Brain microvascular endothelial cell (primary cell): ENCODE measurements at regions not wholly inside any gene's neighbourhood (a gene's known extent, or its start where the extent isn't known, plus 50 kb on each side); places are given as distances from the start of the nearest gene placed in this dataset.

ENCODE experiments used
- DNase-seq: peaks from one replicate; pipeline ENCODE4 v3.0.0-alpha.2; 2020
- H3K27ac ChIP-seq: fragments of 250-450 bp; sonication (Bioruptor Pico); 2 replicates; pipeline ENCODE4 v1.5.1; 2020; ENCODE audit warnings: mild to moderate bottlenecking, moderate library complexity
- H3K27me3 ChIP-seq: fragments of 250-450 bp; sonication (Bioruptor Pico); replicated peaks from 2 replicates; pipeline ENCODE4 v1.5.1; 2020; ENCODE audit warnings: mild to moderate bottlenecking
- H3K36me3 ChIP-seq: fragments of 250-450 bp; sonication (Bioruptor Pico); replicated peaks from 2 replicates; pipeline ENCODE4 v1.5.1; 2020; ENCODE audit warnings: mild to moderate bottlenecking
- H3K4me3 ChIP-seq: 2 replicates; pipeline ENCODE4 v1.5.1; 2011; ENCODE audit warnings: low read depth, mild to moderate bottlenecking, control low read depth, low read length, moderate library complexity
- CTCF ChIP-seq: IDR thresholded peaks from 2 replicates; pipeline ENCODE4 v1.5.1; 2011; ENCODE audit warnings: low read depth, mild to moderate bottlenecking, moderate library complexity, low read length, control low read depth, inconsistent platforms; ENCODE audit errors: missing control alignments
- in situ Hi-C: cut with HindIII; loops from 2 replicates; pipeline ENCODE4 v1.10.0; 2017; ENCODE audit warnings: low sequenced_read_pairs, low pct_ligation_motif_present

GRCh38 chr13:68749796-68750195 is 1357.8 kb upstream of the ATXN8OS start:
- DNase-seq = no peak
- no peak overlapping the region for H3K27ac ChIP-seq

DNA sequence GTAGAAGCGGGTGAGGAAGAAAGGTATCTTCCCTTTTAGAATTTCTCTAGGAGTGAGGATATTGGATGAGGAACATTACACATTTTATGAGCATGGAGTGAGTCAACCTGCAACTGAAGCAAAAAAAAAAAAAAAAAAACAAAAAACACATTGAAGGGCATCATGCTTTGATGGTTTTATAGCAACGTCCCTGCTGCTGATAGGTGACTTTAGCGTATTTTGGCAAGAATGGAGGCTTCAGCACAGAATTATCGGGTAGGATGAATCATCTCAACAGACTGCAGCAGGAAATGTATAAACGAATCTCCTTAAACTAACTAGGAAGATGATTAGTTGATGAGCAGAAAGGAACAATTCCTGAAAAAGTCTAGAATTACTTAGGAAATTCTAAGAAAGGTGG is 1359.6 kb upstream of the ATXN8OS start:
- in situ Hi-C loops = no loop called here
- no peaks in the 10 kb centered on the region for H3K27me3 ChIP-seq
- H3K36me3 ChIP-seq = no peaks in the 10 kb centered on the region
- H3K4me3 ChIP-seq = no peak overlapping the region
- no peak for TF ChIP-seq CTCF
- DNase-seq = no peak
- no peak overlapping the region for H3K27ac ChIP-seq

More at GRCh38 chr13:68749796-68750195, 1357.8 kb upstream of the ATXN8OS start:
- Histone ChIP-seq H3K36me3 (no peaks in the 10 kb centered on the region), H3K4me3 (no peak overlapping the region), H3K27me3 (no peaks in the 10 kb centered on the region)
- no peak for TF ChIP-seq CTCF
- in situ Hi-C loops = no loop called here

GRCh38 chr13:68745502-68745901 is 1362.1 kb upstream of the ATXN8OS start:
- no peak overlapping the region for H3K4me3 ChIP-seq
- DNase-seq = no peak
- in situ Hi-C loops = no loop called here
- no peaks in the 10 kb centered on the region for H3K36me3 ChIP-seq
- no peak for TF ChIP-seq CTCF
- H3K27ac ChIP-seq = no peak overlapping the region
- H3K27me3 ChIP-seq = no peaks in the 10 kb centered on the region

- H3K4me3 ChIP-seq = no peak overlapping the region
- TF ChIP-seq CTCF = no peak
- in situ Hi-C loops = no loop called here
- no peaks in the 10 kb centered on the region for H3K27me3 ChIP-seq
- no peak for DNase-seq
- H3K27ac ChIP-seq = no peak overlapping the region
- H3K36me3 ChIP-seq = no peaks in the 10 kb centered on the region
Measured at GRCh38 chr13:68736961-68737360, 1370.7 kb upstream of the ATXN8OS start.

DNA sequence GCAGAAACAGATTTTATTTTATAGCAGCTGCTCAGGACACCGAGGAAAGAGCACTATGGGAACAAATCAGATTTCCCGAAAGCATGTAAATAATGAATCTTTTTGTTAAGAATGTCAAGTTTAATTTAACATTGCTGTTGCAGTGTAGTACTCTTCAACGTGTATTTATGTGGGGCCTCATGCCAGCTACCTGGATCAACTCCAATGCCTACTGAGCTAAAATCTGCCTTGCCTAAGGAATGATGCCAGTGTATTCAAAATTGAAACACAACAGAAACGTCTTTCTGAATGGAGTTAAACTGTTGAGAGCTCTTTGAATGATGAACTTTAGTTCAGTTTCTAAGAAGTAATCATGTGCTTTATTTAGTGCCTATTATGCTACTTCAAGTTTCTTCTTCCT is 1379.8 kb upstream of the ATXN8OS start:
- Histone ChIP-seq H3K4me3 (no peak overlapping the region), H3K27ac (no peak overlapping the region), H3K36me3 (no peaks in the 10 kb centered on the region), H3K27me3 (no peaks in the 10 kb centered on the region)
- in situ Hi-C loops = no loop called here
- no peak for TF ChIP-seq CTCF
- DNase-seq = no peak

- Histone ChIP-seq H3K27me3 (no peaks in the 10 kb centered on the region), H3K4me3 (no peak overlapping the region), H3K36me3 (no peaks in the 10 kb centered on the region), H3K27ac (no peak overlapping the region)
- DNase-seq = no peak
- in situ Hi-C loops = no loop called here
- TF ChIP-seq CTCF = no peak
Measured at GRCh38 chr13:68727165-68727564, 1380.5 kb upstream of the ATXN8OS start.
